ENCODE measurements at regions not wholly inside any gene's neighbourhood (a gene's known extent, or its start where the extent isn't known, plus 50 kb on each side); places are given as distances from the start of the nearest gene placed in this dataset.

- Histone ChIP-seq H3K9ac (no peak overlapping the region), H3K36me3 (ENCODE audit: low read depth) (no peaks in the 10 kb centered on the region), H3K4me3 (no peak overlapping the region), H3K9me3 (ENCODE audit: low read depth) (no peaks in the 10 kb centered on the region), H3K4me1 (ENCODE audit: insufficient read depth) (peaks cover 7% of the 10 kb centered on the region; the same call in 1 of the 2 replicates), H3K27ac (no peak overlapping the region), H3K79me2 (ENCODE audit: insufficient read depth) (no peaks in the 10 kb centered on the region), H2AFZ (no peak overlapping the region), H3K27me3 (replicated peaks; ENCODE audit: insufficient read depth) (no peaks in the 10 kb centered on the region), H3K4me2 (ENCODE audit: unreplicated experiment) (no peak overlapping the region), H4K20me1 (ENCODE audit: insufficient read depth) (no peaks in the 10 kb centered on the region), H3F3A (ENCODE audit: insufficient read depth) (peaks cover 8% of the 10 kb centered on the region; the same call in 1 of the 2 replicates), H3K9me2 (ENCODE audit: insufficient read depth) (no peaks in the 10 kb centered on the region)
- WGBS, 2 experiments (ENCODE audit: low coverage in 1 of 2, low lambda C conversion rate in 2 of 2, missing lambda C conversion rate in 2 of 2), result 53 to 70% methylated on average over 9 of the region's 9 CpGs
- DNase-seq, result no peak
- in situ Hi-C loops (cut with MboI), result no loop called here
- TF ChIP-seq EZH2 (IDR thresholded peaks at IDR 0.05; ENCODE audit: insufficient read depth, poor library complexity, severe bottlenecking) (no peak), EZH2phosphoT487 (IDR thresholded peaks at IDR 0.05; ENCODE audit: insufficient read depth, low read depth) (no peak)
Observed at GRCh38 chr2:122239440-122239839, 484.0 kb downstream of the TSN start.

- H3K4me2 ChIP-seq (ENCODE audit: unreplicated experiment), result no peak overlapping the region
- no peaks in the 10 kb centered on the region for H3K9me3 ChIP-seq (ENCODE audit: low read depth)
- no peak overlapping the region for H2AFZ ChIP-seq
- H4K20me1 ChIP-seq (ENCODE audit: insufficient read depth), result no peaks in the 10 kb centered on the region
- no peak for TF ChIP-seq EZH2 (IDR thresholded peaks at IDR 0.05; ENCODE audit: insufficient read depth, poor library complexity, severe bottlenecking)
- TF ChIP-seq EZH2phosphoT487 (IDR thresholded peaks at IDR 0.05; ENCODE audit: insufficient read depth, low read depth), result no peak
- H3K36me3 ChIP-seq (ENCODE audit: low read depth), result no peaks in the 10 kb centered on the region
- no peaks in the 10 kb centered on the region for H3F3A ChIP-seq (ENCODE audit: insufficient read depth)
- no peak overlapping the region for H3K9ac ChIP-seq
- no peak overlapping the region for H3K27ac ChIP-seq
- H3K27me3 ChIP-seq (replicated peaks; ENCODE audit: insufficient read depth), result no peaks in the 10 kb centered on the region
- no peaks in the 10 kb centered on the region for H3K79me2 ChIP-seq (ENCODE audit: insufficient read depth)
- no peaks in the 10 kb centered on the region for H3K4me1 ChIP-seq (ENCODE audit: insufficient read depth)
- H3K4me3 ChIP-seq, result no peak overlapping the region
- H3K9me2 ChIP-seq (ENCODE audit: insufficient read depth), result no peaks in the 10 kb centered on the region
- 27 to 36% methylated on average over 3 of the region's 3 CpGs for WGBS, 2 experiments (ENCODE audit: low coverage in 1 of 2, low lambda C conversion rate in 2 of 2, missing lambda C conversion rate in 2 of 2)
- DNase-seq, result no peak
- in situ Hi-C loops (cut with MboI), result no loop called here
Observed at GRCh38 chr2:122244598-122245229, 489.3 kb downstream of the TSN start.

- TF ChIP-seq EZH2 (IDR thresholded peaks at IDR 0.05; ENCODE audit: insufficient read depth, poor library complexity, severe bottlenecking), result no peak
- TF ChIP-seq EZH2phosphoT487 (IDR thresholded peaks at IDR 0.05; ENCODE audit: insufficient read depth, low read depth), result no peak
- H3K27me3 ChIP-seq (replicated peaks; ENCODE audit: insufficient read depth), result no peaks in the 10 kb centered on the region
- in situ Hi-C loops (cut with MboI), result no loop called here
- H3K27ac ChIP-seq, result no peak overlapping the region
- H2AFZ ChIP-seq, result no peak overlapping the region
- H3K9ac ChIP-seq, result no peak overlapping the region
- no peaks in the 10 kb centered on the region for H3K4me1 ChIP-seq (ENCODE audit: insufficient read depth)
- H3K9me3 ChIP-seq (ENCODE audit: low read depth), result no peaks in the 10 kb centered on the region
- H3K9me2 ChIP-seq (ENCODE audit: insufficient read depth), result no peaks in the 10 kb centered on the region
- no peaks in the 10 kb centered on the region for H3K79me2 ChIP-seq (ENCODE audit: insufficient read depth)
- no peak overlapping the region for H3K4me3 ChIP-seq
- WGBS, 2 experiments (ENCODE audit: low coverage in 1 of 2, low lambda C conversion rate in 2 of 2, missing lambda C conversion rate in 2 of 2), result 48 to 70% methylated on average over 3 of the region's 3 CpGs
- no peak overlapping the region for H3K4me2 ChIP-seq (ENCODE audit: unreplicated experiment)
- H3F3A ChIP-seq (ENCODE audit: insufficient read depth), result no peaks in the 10 kb centered on the region
- no peak for DNase-seq
- H3K36me3 ChIP-seq (ENCODE audit: low read depth), result no peaks in the 10 kb centered on the region
- no peaks in the 10 kb centered on the region for H4K20me1 ChIP-seq (ENCODE audit: insufficient read depth)
Observed at GRCh38 chr2:122249673-122250072, 494.2 kb downstream of the TSN start.

- DNase-seq, result peak; percentile 56
Observed at GRCh38 chr2:122251158-122251557, 495.7 kb downstream of the TSN start.

More at GRCh38 chr2:122251158-122251557, 495.7 kb downstream of the TSN start:
- no peaks in the 10 kb centered on the region for H4K20me1 ChIP-seq (ENCODE audit: insufficient read depth)
- H3K4me2 ChIP-seq (ENCODE audit: unreplicated experiment), result no peak overlapping the region
- H3K9me2 ChIP-seq (ENCODE audit: insufficient read depth), result no peaks in the 10 kb centered on the region
- H3F3A ChIP-seq (ENCODE audit: insufficient read depth), result no peaks in the 10 kb centered on the region
- H3K9ac ChIP-seq, result no peak overlapping the region
- no peaks in the 10 kb centered on the region for H3K36me3 ChIP-seq (ENCODE audit: low read depth)
- no peaks in the 10 kb centered on the region for H3K9me3 ChIP-seq (ENCODE audit: low read depth)
- no peak overlapping the region for H3K27ac ChIP-seq
- H3K4me3 ChIP-seq, result no peak overlapping the region
- TF ChIP-seq EZH2 (IDR thresholded peaks at IDR 0.05; ENCODE audit: insufficient read depth, poor library complexity, severe bottlenecking) (no peak), EZH2phosphoT487 (IDR thresholded peaks at IDR 0.05; ENCODE audit: insufficient read depth, low read depth) (no peak)
- no peaks in the 10 kb centered on the region for H3K79me2 ChIP-seq (ENCODE audit: insufficient read depth)
- in situ Hi-C loops (cut with MboI), result no loop called here
- no peaks in the 10 kb centered on the region for H3K27me3 ChIP-seq (replicated peaks; ENCODE audit: insufficient read depth)
- 0 out of 2 replicates have a peak, but pooled peaks cover 6% of the 10 kb centered on the region for H3K4me1 ChIP-seq (ENCODE audit: insufficient read depth)
- WGBS, 2 experiments (ENCODE audit: low coverage in 1 of 2, low lambda C conversion rate in 2 of 2, missing lambda C conversion rate in 2 of 2), result 11% methylated on average over 1 of the region's 1 CpG
- H2AFZ ChIP-seq, result no peak overlapping the region
